PFSK-1 (cell line): ENCODE measurements at regions not wholly inside any gene's neighbourhood (a gene's known extent, or its start where the extent isn't known, plus 50 kb on each side); places are given as distances from the start of the nearest gene placed in this dataset.

Source experiments
- POLR2AphosphoS5 ChIP-seq: IDR thresholded peaks from 2 replicates; pipeline ENCODE4 v1.6.1; 2012; ENCODE audit warnings: low read depth, mild to moderate bottlenecking, control low read depth, low read length, moderate library complexity
- REST ChIP-seq, 2 experiments: IDR thresholded peaks; 2 replicates each; pipeline versions ENCODE4 v1.6.1 to v1.8.0; 2011 to 2012; ENCODE audit warnings: low read depth in 2 of 2, low read length in 2 of 2, control low read depth in 1 of 2, inconsistent platforms in 1 of 2, mild to moderate bottlenecking in 1 of 2, moderate library complexity in 1 of 2; ENCODE audit not compliant: insufficient read depth in 1 of 2
- SIN3A ChIP-seq: IDR thresholded peaks from 2 replicates; pipeline ENCODE4 v1.6.1; 2012; ENCODE audit warnings: mild to moderate bottlenecking, low read length, moderate library complexity, borderline replicate concordance; ENCODE audit not compliant: insufficient read depth
- TAF1 ChIP-seq: IDR thresholded peaks from 2 replicates; pipeline ENCODE4 v1.6.1; 2012; ENCODE audit warnings: low read length, control low read depth, borderline replicate concordance; ENCODE audit not compliant: insufficient read depth

DNA sequence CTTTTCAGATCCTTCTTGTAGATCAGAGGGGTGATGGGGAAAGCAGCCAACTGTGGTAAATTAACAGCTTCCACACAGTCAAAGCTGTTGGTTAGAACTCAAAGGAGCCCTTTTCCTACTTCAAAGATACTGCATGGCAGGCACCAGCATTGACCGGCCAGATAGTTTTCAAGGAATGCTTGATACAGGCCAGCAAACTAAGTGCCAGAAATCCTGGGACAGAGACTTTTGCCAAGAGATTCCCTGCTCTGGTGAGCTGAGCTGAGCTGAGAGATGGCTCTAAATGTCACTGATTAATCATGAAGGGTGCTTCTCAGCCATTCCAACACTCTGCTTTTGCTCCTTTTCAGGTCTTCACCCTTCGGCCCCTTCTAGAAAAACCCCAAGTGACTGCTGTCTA lies 131.6 kb upstream of the MED14 start:
- TF ChIP-seq SIN3A: no peak
- TF ChIP-seq TAF1: no peak
- TF ChIP-seq REST (IDR thresholded peaks at IDR 0.05; ENCODE audit: insufficient read depth in 1 of 2, low read depth in 2 of 2, low read length in 2 of 2): no peak
- no peak for TF ChIP-seq POLR2AphosphoS5
